ENCODE measurements at regions not wholly inside any gene's neighbourhood (a gene's known extent, or its start where the extent isn't known, plus 50 kb on each side); places are given as distances from the start of the nearest gene placed in this dataset.
A peak's percentile ranks its signal among the peaks of the same experiment; 100 is the strongest.

GRCh38 chr5:152094060-152094459, 169.4 kb upstream of the GLRA1 start:
- Histone ChIP-seq H3K27me3 (ENCODE audit: control insufficient read depth, insufficient read depth, low read length) (no peaks in the 10 kb centered on the region), H3K36me3 (ENCODE audit: control insufficient read depth, insufficient read depth, low read length) (no peaks in the 10 kb centered on the region), H3K4me3 (ENCODE audit: low read depth, low read length) (no peak overlapping the region)
- no peak for FAIRE-seq
- no peak for TF ChIP-seq CTCF (IDR thresholded peaks at IDR 0.05; ENCODE audit: insufficient read depth, low read length, severe bottlenecking)
- DNase-seq (ENCODE audit: low read depth), result no peak

- H3K27me3 ChIP-seq (ENCODE audit: control insufficient read depth, insufficient read depth, low read length), result no peaks in the 10 kb centered on the region
- no peaks in the 10 kb centered on the region for H3K36me3 ChIP-seq (ENCODE audit: control insufficient read depth, insufficient read depth, low read length)
- H3K4me3 ChIP-seq (ENCODE audit: low read depth, low read length), result no peak overlapping the region
- DNase-seq (ENCODE audit: low read depth) (peak; percentile 11), FAIRE-seq (no peak)
- TF ChIP-seq CTCF (IDR thresholded peaks at IDR 0.05; ENCODE audit: insufficient read depth, low read length, severe bottlenecking), result no peak
Observed at GRCh38 chr5:152092580-152092979, 167.9 kb upstream of the GLRA1 start.

GRCh38 chr5:152089644-152090043, 165.0 kb upstream of the GLRA1 start:
- H3K27me3 ChIP-seq (ENCODE audit: control insufficient read depth, insufficient read depth, low read length), result no peaks in the 10 kb centered on the region
- no peak overlapping the region for H3K4me3 ChIP-seq (ENCODE audit: low read depth, low read length)
- DNase-seq (ENCODE audit: low read depth) (no peak), FAIRE-seq (no peak)
- H3K36me3 ChIP-seq (ENCODE audit: control insufficient read depth, insufficient read depth, low read length), result no peaks in the 10 kb centered on the region
- TF ChIP-seq CTCF (IDR thresholded peaks at IDR 0.05; ENCODE audit: insufficient read depth, low read length, severe bottlenecking), result no peak

- no peak for TF ChIP-seq CTCF (IDR thresholded peaks at IDR 0.05; ENCODE audit: insufficient read depth, low read length, severe bottlenecking)
- FAIRE-seq, result no peak
- Histone ChIP-seq H3K27me3 (ENCODE audit: control insufficient read depth, insufficient read depth, low read length) (no peaks in the 10 kb centered on the region), H3K4me3 (ENCODE audit: low read depth, low read length) (no peak overlapping the region), H3K36me3 (ENCODE audit: control insufficient read depth, insufficient read depth, low read length) (no peaks in the 10 kb centered on the region)
- no peak for DNase-seq (ENCODE audit: low read depth)
Observed at GRCh38 chr5:152086668-152087067, 162.0 kb upstream of the GLRA1 start.

- FAIRE-seq, result no peak
Observed at GRCh38 chr5:152084476-152084875, 159.8 kb upstream of the GLRA1 start.

More at GRCh38 chr5:152084476-152084875, 159.8 kb upstream of the GLRA1 start:
- no peak for TF ChIP-seq CTCF (IDR thresholded peaks at IDR 0.05; ENCODE audit: insufficient read depth, low read length, severe bottlenecking)
- Histone ChIP-seq H3K36me3 (ENCODE audit: control insufficient read depth, insufficient read depth, low read length) (no peaks in the 10 kb centered on the region), H3K4me3 (ENCODE audit: low read depth, low read length) (no peak overlapping the region), H3K27me3 (ENCODE audit: control insufficient read depth, insufficient read depth, low read length) (no peaks in the 10 kb centered on the region)
- no peak for DNase-seq (ENCODE audit: low read depth)

Data from bronchial epithelial cell (primary cell).